Ecto neural progenitor cell (in vitro differentiated cells): ENCODE measurements at regions not wholly inside any gene's neighbourhood (a gene's known extent, or its start where the extent isn't known, plus 50 kb on each side); places are given as distances from the start of the nearest gene placed in this dataset.

Source experiments
- DNase-seq: peaks from one replicate; pipeline ENCODE4 v3.0.0-alpha.2; 2018; ENCODE audit warnings: low spot score

DNA sequence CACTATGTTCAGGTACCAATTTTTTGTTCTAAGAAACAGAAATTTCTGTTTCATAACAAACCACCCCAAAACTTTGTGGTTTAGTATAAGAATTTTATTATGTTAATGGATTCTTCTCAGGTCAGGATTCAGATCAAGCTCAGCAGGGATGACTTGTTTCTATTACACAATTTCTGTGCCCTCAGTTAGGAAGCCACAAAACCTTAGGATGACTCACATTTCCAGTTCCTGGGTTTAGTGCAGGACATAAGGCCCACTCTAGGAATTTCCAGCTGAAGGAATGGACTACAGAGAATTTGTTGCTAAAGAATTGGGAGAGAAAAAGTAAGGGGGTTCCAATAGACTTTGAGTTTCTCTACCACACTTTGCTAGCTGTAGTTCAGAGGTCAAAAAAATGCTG, 629.3 kb downstream of the ANXA1 start:
- DNase-seq = no peak

- no peak for DNase-seq
These were observed 630.5 kb downstream of the ANXA1 start for GRCh38 chr9:73782166-73782565.

DNA sequence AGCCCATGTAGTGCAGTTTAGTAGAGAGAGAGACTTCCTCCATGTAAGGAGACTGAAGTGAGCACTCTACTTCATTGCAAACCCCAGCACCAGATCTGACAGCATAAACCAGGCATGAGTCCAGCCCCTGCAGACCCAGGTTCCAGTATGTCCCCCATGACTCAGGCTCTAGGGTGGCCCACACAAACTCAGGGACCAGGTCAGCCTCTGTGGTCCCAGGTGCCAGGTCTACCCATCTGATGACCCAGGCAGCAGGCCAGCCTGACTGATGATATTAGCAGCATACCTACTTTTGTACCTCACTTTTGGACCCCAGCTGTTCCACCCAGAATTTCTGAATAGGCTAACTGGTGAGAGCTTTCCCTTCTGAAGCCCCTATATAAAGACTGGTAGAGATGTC, 647.8 kb downstream of the ANXA1 start:
- no peak for DNase-seq

DNA sequence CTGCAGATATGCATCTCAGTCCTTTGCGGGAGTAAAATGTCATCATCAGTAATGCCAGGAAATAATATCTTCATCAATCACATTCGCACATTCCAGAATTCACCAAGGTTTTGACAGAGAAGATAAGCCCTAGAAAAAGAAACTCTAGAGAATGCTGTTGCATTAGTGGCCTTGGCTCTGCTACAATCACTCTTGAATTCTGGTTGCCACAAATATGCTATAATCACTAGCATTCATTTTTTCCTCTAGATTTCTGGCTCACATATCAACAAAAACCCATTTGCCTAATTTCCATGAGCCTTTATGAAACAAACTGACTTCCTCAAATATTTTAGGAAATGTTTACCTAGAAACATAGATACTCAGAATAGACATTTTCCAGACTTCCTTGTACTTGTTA, 653.4 kb downstream of the ANXA1 start:
- no peak for DNase-seq

- no peak for DNase-seq
These were observed 654.3 kb downstream of the ANXA1 start for GRCh38 chr9:73805853-73806458.

GRCh38 chr9:73806876-73807275, 655.2 kb downstream of the ANXA1 start:
- no peak for DNase-seq

DNA sequence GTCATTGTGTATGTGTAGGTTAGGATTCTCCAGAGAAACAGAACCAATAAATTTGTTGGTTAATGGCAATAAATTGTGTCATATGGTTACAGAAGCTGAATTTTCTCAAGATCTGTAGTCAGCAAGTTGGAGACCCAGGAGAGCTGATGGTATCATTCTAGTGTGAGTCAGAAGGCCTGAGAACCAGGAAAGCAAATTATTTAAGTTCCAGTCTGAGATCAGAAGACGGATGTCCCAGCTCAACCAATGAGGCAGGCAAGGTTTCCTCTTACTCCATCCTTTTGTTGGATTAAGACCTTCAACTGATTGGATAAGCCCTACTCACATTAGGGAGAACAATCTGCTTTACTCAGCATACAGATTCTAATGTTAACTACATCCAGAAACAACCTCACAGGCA, 656.3 kb downstream of the ANXA1 start:
- no peak for DNase-seq

- no peak for DNase-seq
These were observed 659.0 kb downstream of the ANXA1 start for GRCh38 chr9:73810585-73811215.

DNA sequence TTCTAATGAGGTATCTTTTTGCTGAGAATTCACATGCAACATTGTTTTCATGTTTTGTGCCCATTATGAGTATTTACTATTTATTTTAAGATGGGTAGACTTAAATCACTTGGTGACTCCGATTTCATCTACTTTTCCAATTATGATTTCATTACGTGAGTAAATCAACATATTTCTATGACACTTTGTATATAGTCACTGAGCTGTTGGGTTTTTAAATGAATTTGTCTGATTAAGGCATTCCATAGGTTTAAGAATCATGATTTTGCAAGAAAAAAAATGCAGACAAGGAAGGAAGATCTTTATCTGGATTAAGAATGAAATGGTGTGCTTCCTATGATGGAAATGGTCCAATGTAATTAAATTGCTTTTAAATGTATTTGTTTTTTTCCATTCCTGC, 661.9 kb downstream of the ANXA1 start:
- no peak for DNase-seq

GRCh38 chr9:73816905-73817304, 665.2 kb downstream of the ANXA1 start:
- no peak for DNase-seq

DNA sequence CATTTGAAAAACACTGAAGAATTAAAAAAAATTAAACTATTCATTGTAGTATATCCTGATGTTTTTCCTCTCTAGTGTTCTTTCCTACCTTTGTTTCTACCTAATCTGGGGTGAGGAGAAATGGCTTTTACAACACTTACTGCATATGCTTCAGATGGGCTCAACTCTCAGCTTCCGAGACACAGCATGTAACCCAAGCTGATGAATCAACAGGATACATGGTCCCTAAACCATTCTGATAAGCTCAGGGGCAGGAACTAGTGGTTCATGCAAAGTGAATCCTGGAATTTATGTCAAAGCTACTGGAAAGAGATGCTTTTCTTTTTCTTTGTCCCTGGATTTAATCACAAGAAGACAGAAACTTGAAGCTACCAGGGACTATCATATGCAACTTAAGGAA, 672.5 kb upstream of the RORB start:
- DNase-seq = no peak

DNA sequence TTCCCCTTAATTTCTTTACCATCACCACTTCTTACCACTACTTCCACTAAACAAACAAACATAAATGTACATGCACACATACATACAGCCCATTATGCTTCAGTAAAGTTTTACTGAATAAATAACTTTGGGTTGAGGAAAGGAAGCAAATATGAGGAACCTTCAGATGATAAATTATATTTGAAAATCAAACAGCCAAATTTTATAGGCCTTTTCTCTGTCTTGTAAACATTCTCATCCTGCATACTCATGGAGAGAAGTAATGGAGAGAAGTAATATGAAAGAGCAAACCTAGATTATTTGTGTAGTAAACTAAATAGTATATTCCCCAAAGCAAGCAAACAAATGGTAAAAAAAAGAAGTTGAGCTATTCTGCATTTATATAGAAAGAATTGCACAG, 658.3 kb upstream of the RORB start:
- DNase-seq = no peak

- no peak for DNase-seq
These were observed 657.7 kb upstream of the RORB start for GRCh38 chr9:73839471-73839870.

GRCh38 chr9:73841018-73841417, 656.1 kb upstream of the RORB start:
- DNase-seq = no peak

DNA sequence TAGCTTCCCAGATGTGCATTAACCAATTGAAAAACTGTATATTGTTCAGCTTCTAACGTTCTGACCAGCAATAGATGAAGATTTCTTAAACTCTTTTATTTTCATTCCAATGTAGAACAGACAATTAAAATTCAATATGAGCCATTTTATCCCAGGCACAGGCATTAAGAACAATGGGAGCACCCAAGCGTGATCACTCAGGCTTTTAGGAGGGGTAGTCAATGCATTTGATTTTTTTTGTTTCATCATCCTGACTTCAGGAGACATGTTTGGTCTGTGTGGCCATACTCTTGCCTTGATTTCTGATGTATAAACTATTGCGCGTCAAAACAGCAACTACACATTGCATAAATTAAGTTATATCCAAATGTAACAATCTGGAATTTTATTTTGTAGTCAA, 653.0 kb upstream of the RORB start:
- DNase-seq = no peak

GRCh38 chr9:73845539-73845938, 651.6 kb upstream of the RORB start:
- no peak for DNase-seq

DNA sequence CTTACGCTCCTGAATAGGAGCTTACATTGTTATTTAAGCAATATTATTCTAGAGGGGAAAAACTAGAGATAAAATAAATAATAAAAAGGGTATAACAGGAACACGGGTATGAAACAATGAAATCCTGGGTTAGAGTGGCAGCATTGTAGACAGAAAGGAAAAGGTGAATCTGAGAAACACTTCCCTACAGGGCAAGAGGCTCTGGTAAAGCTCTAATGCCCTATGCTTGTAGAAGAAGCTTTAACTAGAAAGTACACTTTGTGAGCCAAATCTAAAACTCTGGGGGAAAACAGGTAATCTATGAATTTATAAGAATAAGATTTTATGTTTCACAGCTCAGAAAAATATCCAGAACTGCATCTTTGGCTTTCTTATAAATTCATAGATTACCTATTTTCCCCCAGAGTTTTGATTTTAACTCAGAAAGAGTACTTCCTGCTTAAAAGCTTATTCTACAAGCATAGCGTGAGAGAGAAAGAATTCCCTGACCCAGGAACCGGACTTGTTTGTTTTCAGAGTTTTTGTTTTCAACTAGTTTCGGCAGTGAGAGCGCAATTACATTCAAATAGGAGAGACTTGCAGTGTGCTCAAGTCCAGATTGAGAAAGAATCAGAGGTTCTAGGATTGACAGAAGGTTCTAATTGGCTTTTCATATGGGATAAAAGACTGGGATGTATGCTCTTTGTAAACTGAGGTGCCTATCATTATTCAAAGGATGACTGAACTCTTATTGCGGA, 651.0 kb upstream of the RORB start:
- no peak for DNase-seq

DNA sequence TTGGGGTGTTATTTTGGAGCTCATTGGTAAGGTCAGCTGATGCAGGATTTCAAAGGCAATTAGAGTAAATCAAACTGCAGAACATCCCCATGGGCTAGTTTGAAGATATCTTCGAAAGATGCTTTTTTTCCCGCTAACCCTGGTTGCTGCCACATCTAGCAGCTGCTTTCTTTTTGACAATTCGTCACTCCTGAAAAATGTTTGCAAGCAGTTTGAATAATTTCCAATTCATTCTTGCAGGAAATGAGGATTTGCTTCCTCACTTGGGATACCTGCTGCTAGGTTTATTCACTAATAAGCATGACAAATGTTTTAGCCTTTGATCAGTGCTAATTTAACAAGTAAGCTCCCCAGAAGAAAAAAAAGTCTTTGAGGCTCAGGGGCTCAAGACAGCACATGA, 649.6 kb upstream of the RORB start:
- DNase-seq = no peak

DNA sequence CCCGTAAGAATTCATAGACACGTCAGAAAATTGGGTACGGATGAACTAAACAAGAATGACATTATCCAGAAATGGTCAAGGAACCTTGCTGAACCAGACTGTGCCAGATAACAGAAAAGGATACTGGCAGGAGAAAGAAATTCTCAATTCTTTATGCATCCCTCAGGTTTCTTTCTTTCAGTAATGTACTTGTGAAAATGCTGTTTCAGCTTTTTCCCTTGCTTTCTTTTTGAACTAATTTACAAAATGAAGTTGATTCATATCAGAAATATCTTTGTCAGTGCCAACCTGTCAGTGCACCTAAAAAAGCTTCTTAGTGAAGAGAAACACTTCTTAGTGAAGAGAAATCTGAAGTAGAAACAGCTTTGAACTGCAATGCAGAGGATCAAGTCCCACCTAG, 643.6 kb upstream of the RORB start:
- no peak for DNase-seq

GRCh38 chr9:73855206-73855605, 641.9 kb upstream of the RORB start:
- DNase-seq = no peak

- DNase-seq = no peak
These were observed 633.2 kb upstream of the RORB start for GRCh38 chr9:73863924-73864323.

DNA sequence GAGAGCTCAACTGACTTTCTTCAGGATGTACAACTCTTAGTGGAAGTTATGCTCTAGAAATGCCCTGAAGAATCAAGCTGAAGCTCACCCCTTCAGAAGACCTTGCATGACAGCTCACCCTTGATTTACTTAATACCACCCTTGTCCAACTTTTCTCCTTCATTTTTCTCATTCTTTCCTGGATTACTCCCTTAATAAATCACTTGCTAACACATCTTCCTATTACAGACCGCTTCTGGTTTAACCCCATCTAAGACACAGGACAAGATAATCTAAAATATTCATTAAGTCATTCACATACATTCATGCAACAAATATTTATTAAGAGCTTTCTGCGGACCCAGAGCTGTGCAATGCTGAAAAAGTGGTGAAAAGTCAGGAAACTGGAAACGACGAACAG, 630.7 kb upstream of the RORB start:
- no peak for DNase-seq

- no peak for DNase-seq
These were observed 627.9 kb upstream of the RORB start for GRCh38 chr9:73869264-73869663.

- no peak for DNase-seq
These were observed 625.5 kb upstream of the RORB start for GRCh38 chr9:73871636-73872035.
